GM19328 (cell line): ENCODE measurements at regions not wholly inside any gene's neighbourhood (a gene's known extent, or its start where the extent isn't known, plus 50 kb on each side); places are given as distances from the start of the nearest gene placed in this dataset.

ENCODE experiments used
- ATAC-seq: cut with Tn5 transposase; IDR thresholded peaks from one replicate; pipeline ENCODE4 v1.9.1; 2021; ENCODE audit warnings: mild to moderate bottlenecking, moderate library complexity; ENCODE audit not compliant: unreplicated experiment

GRCh38 chr18:10009321-10010144 lies 95.7 kb downstream of the VAPA start:
- no peak for ATAC-seq

- ATAC-seq, result no peak
These were observed 96.8 kb downstream of the VAPA start for GRCh38 chr18:10010611-10011015.

- no peak for ATAC-seq
These were observed 97.2 kb downstream of the VAPA start for GRCh38 chr18:10011061-10011460.

- no peak for ATAC-seq
These were observed 97.9 kb downstream of the VAPA start for GRCh38 chr18:10011751-10012150.

GRCh38 chr18:10012526-10012925 lies 98.7 kb downstream of the VAPA start:
- ATAC-seq, result no peak

GRCh38 chr18:10013621-10014543 lies 100.1 kb downstream of the VAPA start:
- ATAC-seq, result no peak

GRCh38 chr18:10015288-10015701 lies 101.5 kb downstream of the VAPA start:
- ATAC-seq, result no peak

DNA sequence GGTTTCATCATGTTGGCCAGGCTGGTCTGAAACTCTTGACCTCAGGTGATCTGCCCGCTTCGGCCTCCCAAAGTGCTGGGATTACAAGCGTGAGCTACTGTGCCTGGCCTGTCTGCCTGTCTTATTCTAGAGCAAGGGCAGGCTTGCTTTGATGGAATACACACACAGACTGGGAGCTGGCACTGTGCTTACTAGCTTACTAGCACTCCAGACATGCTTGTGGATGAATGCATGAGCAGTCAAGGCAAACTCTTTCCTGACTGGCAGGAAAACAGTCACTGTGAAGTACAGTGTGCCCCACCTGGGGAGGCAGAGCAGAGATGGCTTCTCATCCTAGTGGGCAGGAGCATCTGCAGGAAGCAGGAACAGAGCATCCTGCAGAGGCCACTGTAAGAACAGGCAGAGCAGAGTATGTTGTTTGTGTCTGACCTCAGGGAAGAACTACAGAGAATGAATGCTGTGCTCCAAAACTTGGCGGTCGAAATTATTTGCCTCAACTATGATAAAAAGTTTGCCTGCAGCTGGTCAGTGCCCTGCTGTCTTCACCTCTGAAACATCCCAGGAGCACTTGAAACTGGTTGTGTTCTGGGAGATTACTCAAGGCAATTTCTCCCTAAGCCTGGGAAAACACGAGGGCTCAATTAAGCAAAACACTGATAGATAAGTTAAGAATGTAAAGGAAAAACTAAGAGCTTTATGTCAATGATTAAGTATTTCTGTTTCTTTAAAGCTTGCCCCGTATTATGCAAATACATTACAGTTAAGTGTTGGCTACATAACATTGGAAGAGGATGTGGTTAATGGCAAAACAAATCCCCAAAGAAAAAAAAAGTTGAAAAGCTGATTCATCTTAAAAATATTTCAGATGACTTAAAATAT lies 102.4 kb downstream of the VAPA start:
- no peak for ATAC-seq

GRCh38 chr18:10017043-10017442 lies 103.2 kb downstream of the VAPA start:
- ATAC-seq, result no peak

DNA sequence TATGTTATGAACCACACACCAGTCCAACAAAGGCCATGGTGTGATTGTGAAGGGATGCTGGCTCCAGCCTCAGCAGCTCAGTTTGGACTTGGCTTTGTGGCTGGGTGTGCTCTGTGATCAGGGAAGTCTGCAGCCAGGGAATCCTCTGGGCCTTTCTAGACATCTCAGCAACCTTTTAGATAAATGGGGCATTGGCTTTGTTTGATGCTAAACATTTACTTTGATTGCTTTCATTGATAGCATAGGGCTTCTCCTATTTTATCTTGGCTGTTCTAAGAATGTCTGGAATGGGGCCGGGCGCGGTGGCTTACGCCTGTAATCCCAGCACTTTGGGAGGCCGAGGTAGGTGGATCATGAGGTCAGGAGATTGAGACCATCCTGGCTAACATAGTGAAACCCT lies 104.5 kb downstream of the VAPA start:
- ATAC-seq, result no peak

DNA sequence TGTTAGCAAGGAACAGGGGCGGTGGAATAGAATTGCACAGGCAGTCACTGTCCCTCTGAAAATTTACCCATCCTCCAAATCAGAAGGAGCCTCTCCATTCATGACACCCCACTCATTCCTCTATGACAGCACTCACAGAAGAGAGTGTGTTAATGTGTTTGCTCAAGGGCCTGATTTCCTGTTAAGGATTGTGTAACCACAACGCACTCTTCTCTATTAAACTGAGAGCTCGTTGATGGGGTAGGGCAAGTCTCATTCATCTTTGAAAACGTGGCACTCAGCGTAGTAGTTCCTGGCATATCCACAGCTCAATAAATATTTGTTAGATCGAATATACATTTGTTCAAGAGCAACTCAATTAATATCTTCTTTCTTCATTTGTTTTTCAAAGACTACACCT lies 106.4 kb downstream of the VAPA start:
- ATAC-seq, result no peak

- ATAC-seq, result no peak
These were observed 108.5 kb downstream of the VAPA start for GRCh38 chr18:10022365-10022764.

GRCh38 chr18:10023853-10024570 lies 110.2 kb downstream of the VAPA start:
- ATAC-seq, result no peak

DNA sequence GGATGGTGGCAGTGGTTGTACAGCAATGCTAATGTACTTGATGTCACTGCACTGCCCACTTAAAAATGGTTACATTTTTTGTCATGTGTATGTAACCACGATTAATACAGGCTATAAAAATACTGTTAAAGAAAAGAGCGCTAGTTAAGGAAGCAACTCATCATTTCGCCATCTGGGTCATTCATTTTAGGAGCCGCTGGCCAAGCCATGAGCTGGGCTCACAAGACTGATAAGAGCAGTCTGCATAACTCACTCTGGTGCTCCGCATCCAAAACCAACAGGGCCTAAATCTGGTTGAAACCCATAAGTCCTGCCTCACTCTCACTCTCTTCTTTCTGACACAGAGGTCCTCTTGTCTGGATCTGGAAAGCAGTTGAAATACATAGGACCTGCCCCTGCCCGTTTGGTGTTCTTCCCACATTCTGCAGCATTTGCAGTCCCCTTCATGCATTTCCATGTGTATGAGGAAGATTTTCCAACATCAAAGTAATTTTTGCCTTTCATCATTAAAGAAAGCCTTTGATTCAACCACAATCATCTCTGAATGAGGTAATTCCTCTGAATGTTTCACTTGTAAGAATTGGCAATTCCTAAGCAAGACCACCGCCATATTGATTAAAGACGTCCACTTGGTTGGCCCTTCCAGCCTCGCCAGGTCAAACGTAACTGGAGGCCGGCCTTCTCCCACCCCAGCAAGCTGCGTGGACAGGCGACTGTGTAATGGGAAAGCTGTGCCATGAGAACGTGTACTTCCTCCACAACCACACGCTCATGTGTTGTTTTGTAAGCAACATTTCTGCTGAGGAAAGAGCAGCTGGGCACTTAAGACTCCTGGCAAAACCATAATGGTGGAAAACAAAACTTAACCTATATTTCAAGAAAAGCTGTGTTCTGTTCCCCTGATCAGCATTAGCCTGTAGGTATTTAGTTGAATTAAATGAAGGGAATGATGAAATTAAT lies 112.2 kb downstream of the VAPA start:
- no peak for ATAC-seq

DNA sequence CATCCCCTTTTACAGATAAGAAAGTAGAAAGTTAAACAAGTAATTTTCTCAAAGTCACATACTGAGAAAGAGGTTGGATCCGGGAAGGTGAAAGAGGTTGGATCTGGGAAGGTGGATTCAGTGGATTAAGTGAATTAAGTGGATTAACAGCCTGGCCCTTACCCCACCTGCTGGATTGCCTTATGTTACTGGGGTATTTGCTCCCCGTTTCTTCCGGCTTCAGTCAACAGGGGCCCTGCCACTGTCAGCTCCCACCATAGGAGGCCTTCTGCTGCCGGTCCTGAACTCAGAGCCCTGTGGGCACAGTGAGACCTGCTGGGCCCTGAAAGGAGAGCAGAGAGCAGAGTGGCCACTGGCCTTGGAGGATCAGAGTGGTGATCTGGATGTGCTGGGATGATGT lies 113.2 kb downstream of the VAPA start:
- ATAC-seq, result no peak

DNA sequence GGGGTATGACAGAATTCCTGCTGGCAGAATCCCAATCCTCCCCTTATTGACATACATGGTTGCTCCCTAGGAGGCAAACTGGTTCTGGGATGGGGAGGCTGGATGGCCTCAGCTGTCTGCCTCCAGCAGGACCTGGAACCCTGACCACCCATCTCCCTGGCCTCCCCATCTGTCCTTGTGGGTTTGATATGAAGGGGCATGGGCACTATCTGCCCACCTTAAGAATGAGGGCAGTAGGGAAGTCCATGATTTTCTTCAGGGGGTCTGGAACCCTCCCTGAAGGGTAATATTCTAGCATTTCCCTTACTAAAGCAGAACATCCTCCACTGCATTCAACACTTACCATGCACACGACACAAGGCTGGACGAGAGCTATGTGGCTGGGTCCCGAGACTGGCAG lies 113.6 kb downstream of the VAPA start:
- no peak for ATAC-seq

- ATAC-seq, result no peak
These were observed 115.9 kb downstream of the VAPA start for GRCh38 chr18:10029711-10030110.

- no peak for ATAC-seq
These were observed 117.2 kb downstream of the VAPA start for GRCh38 chr18:10030816-10031541.
